MCF 10A (cell line): ENCODE measurements at regions not wholly inside any gene's neighbourhood (a gene's known extent, or its start where the extent isn't known, plus 50 kb on each side); places are given as distances from the start of the nearest gene placed in this dataset.

ENCODE experiments used
- BruUV-seq: library from RNA; stranded (reverse); fragments of 400-500 nt; replicated peaks from 2 replicates; lab custom pipeline; 2021; lab: Mats Ljungman, UMichigan
- CTCF ChIA-PET: fragments of 300-600 bp; sonication (Branson Sonifier 250); formaldehyde crosslinking; extraction: SDS; loops from one replicate; lab custom pipeline; 2021; ENCODE audit warnings: antibody characterized with exemption, inconsistent platforms; lab: Yijun Ruan, JAX
- POLR2A ChIA-PET: fragments of 300-600, 350-650 bp; sonication (Branson Sonifier 250); formaldehyde crosslinking; extraction: SDS; loops from one replicate; lab custom pipeline; 2020; ENCODE audit warnings: antibody characterized with exemption, inconsistent platforms; lab: Yijun Ruan, JAX
- DNase-seq: peaks from one replicate; pipeline ENCODE4 v3.0.0-alpha.2; 2018; ENCODE audit not compliant: unreplicated experiment
- H3K27ac Mint-ChIP-seq: one replicate; pipeline ENCODE4 v1.8.0; 2022; ENCODE audit warnings: mild to moderate bottlenecking, low read depth, mixed read lengths; ENCODE audit not compliant: unreplicated experiment
- H3K27me3 Mint-ChIP-seq: one replicate; pipeline ENCODE4 v1.8.0; 2022; ENCODE audit warnings: mixed read lengths; ENCODE audit not compliant: insufficient read depth, unreplicated experiment
- H3K36me3 Mint-ChIP-seq: one replicate; pipeline ENCODE4 v1.8.0; 2022; ENCODE audit warnings: mild to moderate bottlenecking, moderate library complexity, mixed read lengths; ENCODE audit not compliant: insufficient read depth, unreplicated experiment
- H3K4me1 Mint-ChIP-seq: one replicate; pipeline ENCODE4 v1.8.0; 2022; ENCODE audit warnings: mixed read lengths; ENCODE audit not compliant: insufficient read depth, unreplicated experiment
- H3K4me3 Mint-ChIP-seq: one replicate; pipeline ENCODE4 v1.8.0; 2022; ENCODE audit warnings: mild to moderate bottlenecking, moderate library complexity, mixed read lengths; ENCODE audit not compliant: unreplicated experiment
- H3K9me3 Mint-ChIP-seq: one replicate; pipeline ENCODE4 v1.8.0; 2022; ENCODE audit warnings: mixed read lengths; ENCODE audit not compliant: unreplicated experiment
- intact Hi-C: fragments of 100-400 bp; cut with micrococcal nuclease; formaldehyde crosslinking; loops from 2 replicates; pipeline ENCODE4 v1.14.1; 2022
- TF ChIP-seq, protein P1 (sequence below): fragments of 200-600 bp; IDR thresholded peaks from one replicate; pipeline ENCODE4 v1.8.0; 2022; ENCODE audit warnings: antibody characterized with exemption, mild to moderate bottlenecking; ENCODE audit not compliant: unreplicated experiment

DNA sequence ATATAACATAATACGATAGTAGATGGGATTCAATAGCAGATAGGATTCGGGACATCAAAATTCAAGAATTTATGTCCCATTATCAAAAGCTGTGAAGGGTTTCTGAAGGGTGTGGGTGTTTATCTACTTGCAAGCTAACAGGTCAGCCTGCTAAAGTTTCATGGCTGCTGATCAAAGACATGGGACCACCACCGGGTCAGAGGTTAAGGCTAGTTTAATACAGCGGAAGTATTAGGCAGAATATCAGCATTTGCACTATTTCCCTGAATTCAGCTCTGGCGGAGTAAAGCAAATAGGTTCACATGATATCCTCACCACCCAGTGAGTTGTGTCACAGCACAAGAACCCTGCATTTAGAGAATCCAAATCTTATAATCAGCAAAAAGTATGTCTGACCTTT lies 82.5 kb downstream of the DSEL start:
- ChIA-PET CTCF (no interaction called here), POLR2A (no interaction called here)
- Mint-ChIP-seq H3K4me3 (no peak overlapping the region), H3K27ac (no peak overlapping the region), H3K4me1 (no peaks in the 10 kb centered on the region), H3K9me3 (peaks cover 7% of the 10 kb centered on the region), H3K36me3 (no peaks in the 10 kb centered on the region), H3K27me3 (no peaks in the 10 kb centered on the region)
- intact Hi-C loops = no loop called here
- DNase-seq = no peak
- TF ChIP-seq, protein P1, sequence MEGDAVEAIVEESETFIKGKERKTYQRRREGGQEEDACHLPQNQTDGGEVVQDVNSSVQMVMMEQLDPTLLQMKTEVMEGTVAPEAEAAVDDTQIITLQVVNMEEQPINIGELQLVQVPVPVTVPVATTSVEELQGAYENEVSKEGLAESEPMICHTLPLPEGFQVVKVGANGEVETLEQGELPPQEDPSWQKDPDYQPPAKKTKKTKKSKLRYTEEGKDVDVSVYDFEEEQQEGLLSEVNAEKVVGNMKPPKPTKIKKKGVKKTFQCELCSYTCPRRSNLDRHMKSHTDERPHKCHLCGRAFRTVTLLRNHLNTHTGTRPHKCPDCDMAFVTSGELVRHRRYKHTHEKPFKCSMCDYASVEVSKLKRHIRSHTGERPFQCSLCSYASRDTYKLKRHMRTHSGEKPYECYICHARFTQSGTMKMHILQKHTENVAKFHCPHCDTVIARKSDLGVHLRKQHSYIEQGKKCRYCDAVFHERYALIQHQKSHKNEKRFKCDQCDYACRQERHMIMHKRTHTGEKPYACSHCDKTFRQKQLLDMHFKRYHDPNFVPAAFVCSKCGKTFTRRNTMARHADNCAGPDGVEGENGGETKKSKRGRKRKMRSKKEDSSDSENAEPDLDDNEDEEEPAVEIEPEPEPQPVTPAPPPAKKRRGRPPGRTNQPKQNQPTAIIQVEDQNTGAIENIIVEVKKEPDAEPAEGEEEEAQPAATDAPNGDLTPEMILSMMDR = no peak
- BruUV-seq = no TSS peak

DNA sequence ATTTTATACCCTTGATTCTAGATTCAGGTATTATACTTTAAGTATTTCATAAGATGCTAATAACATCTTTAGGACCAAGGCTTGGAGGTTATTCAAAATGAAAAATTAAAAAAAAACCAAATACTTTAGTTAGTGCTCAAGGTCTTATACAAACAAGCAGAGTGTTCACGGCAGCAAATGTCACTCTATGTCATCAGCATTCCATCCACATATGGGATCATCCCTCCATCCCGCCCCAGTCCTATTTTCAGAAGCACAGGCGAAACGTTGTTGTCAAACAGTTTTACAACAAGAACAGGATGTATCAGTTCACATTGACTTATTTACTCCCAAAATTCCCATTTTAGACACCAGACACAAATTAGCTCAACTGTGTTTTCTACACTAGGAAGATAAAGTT lies 83.7 kb downstream of the DSEL start:
- no peaks in the 10 kb centered on the region for H3K36me3 Mint-ChIP-seq
- TF ChIP-seq, protein P1 = no peak
- H3K27ac Mint-ChIP-seq = no peak overlapping the region
- intact Hi-C loops = no loop called here
- no peaks in the 10 kb centered on the region for H3K27me3 Mint-ChIP-seq
- CTCF ChIA-PET = no interaction called here
- DNase-seq = no peak
- BruUV-seq = no TSS peak
- no peaks in the 10 kb centered on the region for H3K4me1 Mint-ChIP-seq
- H3K9me3 Mint-ChIP-seq = peaks cover 7% of the 10 kb centered on the region
- no peak overlapping the region for H3K4me3 Mint-ChIP-seq
- POLR2A ChIA-PET = no interaction called here

DNA sequence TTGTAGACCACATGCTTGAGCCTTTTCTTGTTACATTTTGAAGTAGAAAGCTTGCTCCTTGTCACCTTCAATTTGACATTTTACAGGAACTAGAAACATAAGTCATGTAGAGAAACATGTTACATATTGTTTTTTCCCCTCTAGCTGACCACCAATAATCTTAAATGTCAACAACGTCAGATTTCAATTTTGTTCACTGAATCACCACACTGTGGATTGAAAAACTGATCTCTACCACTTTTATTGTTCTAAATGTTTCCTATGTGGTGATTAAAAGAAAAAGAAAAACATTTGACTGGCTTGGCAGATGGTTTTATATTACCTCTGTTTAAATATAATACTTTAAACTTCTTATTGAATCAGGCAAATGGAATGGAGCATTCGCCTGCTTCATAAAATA lies 87.7 kb downstream of the DSEL start:
- Mint-ChIP-seq H3K36me3 (no peaks in the 10 kb centered on the region), H3K4me3 (no peak overlapping the region), H3K4me1 (peaks cover 5% of the 10 kb centered on the region), H3K9me3 (no peaks in the 10 kb centered on the region), H3K27ac (no peak overlapping the region), H3K27me3 (no peaks in the 10 kb centered on the region)
- ChIA-PET POLR2A (no interaction called here), CTCF (no interaction called here)
- no peak for DNase-seq
- BruUV-seq = no TSS peak
- TF ChIP-seq, protein P1 = no peak
- intact Hi-C loops = no loop called here

DNA sequence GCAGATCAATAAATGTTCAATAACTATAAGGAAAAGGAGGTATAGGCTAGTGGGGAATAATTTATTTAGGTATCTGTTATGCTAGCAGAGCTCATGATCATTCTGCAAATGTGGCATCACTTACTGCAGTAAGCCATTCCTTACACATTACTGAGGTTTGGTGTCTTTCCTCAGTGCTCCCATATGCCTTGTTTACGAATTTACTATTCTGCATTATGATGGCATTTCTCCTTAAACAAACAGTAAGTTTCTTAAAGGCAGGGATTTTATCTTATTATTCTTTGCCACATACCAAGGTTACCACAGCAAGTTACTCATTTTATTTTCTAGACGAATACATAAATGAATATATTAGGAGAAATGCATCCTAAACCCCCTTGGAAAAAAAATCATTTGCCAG lies 88.4 kb downstream of the DSEL start:
- ChIA-PET CTCF (interaction anchor here (0.6 kb wide), 1 partner anchor 10 kb away, joined by 3 read pairs; no protein-coding TSS in a partner anchor), POLR2A (no interaction called here)
- no peaks in the 10 kb centered on the region for H3K27me3 Mint-ChIP-seq
- no peaks in the 10 kb centered on the region for H3K36me3 Mint-ChIP-seq
- TF ChIP-seq, protein P1 = no peak
- intact Hi-C loops = no loop called here
- H3K4me3 Mint-ChIP-seq = no peak overlapping the region
- no TSS peak for BruUV-seq
- H3K9me3 Mint-ChIP-seq = no peaks in the 10 kb centered on the region
- DNase-seq = no peak
- peaks cover 5% of the 10 kb centered on the region for H3K4me1 Mint-ChIP-seq
- H3K27ac Mint-ChIP-seq = no peak overlapping the region
